HFFc6 (cell line): ENCODE measurements at regions not wholly inside any gene's neighbourhood (a gene's known extent, or its start where the extent isn't known, plus 50 kb on each side); places are given as distances from the start of the nearest gene placed in this dataset.

Experiments
- DNase-seq: peaks from one replicate; pipeline ENCODE4 v3.0.0-alpha.2; 2018
- H3K27ac Mint-ChIP-seq: 2 replicates; pipeline ENCODE4 v1.8.0; 2020; ENCODE audit warnings: mild to moderate bottlenecking, mixed read lengths
- H3K27me3 Mint-ChIP-seq: 2 replicates; pipeline ENCODE4 v1.8.0; 2021; ENCODE audit warnings: mild to moderate bottlenecking, moderate library complexity, mixed read lengths; ENCODE audit not compliant: insufficient read depth
- H3K36me3 Mint-ChIP-seq: 2 replicates; pipeline ENCODE4 v1.8.0; 2021; ENCODE audit warnings: low read depth, mixed read lengths
- H3K4me1 Mint-ChIP-seq: 2 replicates; pipeline ENCODE4 v1.8.0; 2020; ENCODE audit warnings: low read depth, mixed read lengths
- H3K4me3 Mint-ChIP-seq: 2 replicates; pipeline ENCODE4 v1.8.0; 2020; ENCODE audit warnings: mild to moderate bottlenecking, moderate library complexity, mixed read lengths
- H3K9me3 Mint-ChIP-seq: 2 replicates; pipeline ENCODE4 v1.8.0; 2020; ENCODE audit warnings: mild to moderate bottlenecking, mixed read lengths
- TF ChIP-seq, protein P1 (sequence below): fragments of 200-600 bp; sonication (generic); IDR thresholded peaks from 2 replicates; pipeline ENCODE4 v1.5.0; 2021; ENCODE audit warnings: antibody characterized with exemption, mild to moderate bottlenecking

- no peaks in the 10 kb centered on the region; the same call in none of the 2 replicates for H3K27me3 Mint-ChIP-seq
- no peak overlapping the region for H3K27ac Mint-ChIP-seq
- H3K4me3 Mint-ChIP-seq, result no peak overlapping the region
- DNase-seq, result no peak
- no peaks in the 10 kb centered on the region for H3K36me3 Mint-ChIP-seq
- peaks cover 32% of the 10 kb centered on the region for H3K9me3 Mint-ChIP-seq
- TF ChIP-seq, protein P1, sequence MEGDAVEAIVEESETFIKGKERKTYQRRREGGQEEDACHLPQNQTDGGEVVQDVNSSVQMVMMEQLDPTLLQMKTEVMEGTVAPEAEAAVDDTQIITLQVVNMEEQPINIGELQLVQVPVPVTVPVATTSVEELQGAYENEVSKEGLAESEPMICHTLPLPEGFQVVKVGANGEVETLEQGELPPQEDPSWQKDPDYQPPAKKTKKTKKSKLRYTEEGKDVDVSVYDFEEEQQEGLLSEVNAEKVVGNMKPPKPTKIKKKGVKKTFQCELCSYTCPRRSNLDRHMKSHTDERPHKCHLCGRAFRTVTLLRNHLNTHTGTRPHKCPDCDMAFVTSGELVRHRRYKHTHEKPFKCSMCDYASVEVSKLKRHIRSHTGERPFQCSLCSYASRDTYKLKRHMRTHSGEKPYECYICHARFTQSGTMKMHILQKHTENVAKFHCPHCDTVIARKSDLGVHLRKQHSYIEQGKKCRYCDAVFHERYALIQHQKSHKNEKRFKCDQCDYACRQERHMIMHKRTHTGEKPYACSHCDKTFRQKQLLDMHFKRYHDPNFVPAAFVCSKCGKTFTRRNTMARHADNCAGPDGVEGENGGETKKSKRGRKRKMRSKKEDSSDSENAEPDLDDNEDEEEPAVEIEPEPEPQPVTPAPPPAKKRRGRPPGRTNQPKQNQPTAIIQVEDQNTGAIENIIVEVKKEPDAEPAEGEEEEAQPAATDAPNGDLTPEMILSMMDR, result no peak
- no peaks in the 10 kb centered on the region for H3K4me1 Mint-ChIP-seq
Measured at GRCh38 chr9:89697553-89697952, 92.7 kb downstream of the GADD45G start.

- Mint-ChIP-seq H3K4me3 (no peak overlapping the region), H3K27ac (no peak overlapping the region), H3K4me1 (no peaks in the 10 kb centered on the region), H3K9me3 (peaks cover 26% of the 10 kb centered on the region), H3K27me3 (no peaks in the 10 kb centered on the region; the same call in none of the 2 replicates), H3K36me3 (no peaks in the 10 kb centered on the region)
- TF ChIP-seq, protein P1, result no peak
- no peak for DNase-seq
Measured at GRCh38 chr9:89698411-89699005, 93.7 kb downstream of the GADD45G start.

DNA sequence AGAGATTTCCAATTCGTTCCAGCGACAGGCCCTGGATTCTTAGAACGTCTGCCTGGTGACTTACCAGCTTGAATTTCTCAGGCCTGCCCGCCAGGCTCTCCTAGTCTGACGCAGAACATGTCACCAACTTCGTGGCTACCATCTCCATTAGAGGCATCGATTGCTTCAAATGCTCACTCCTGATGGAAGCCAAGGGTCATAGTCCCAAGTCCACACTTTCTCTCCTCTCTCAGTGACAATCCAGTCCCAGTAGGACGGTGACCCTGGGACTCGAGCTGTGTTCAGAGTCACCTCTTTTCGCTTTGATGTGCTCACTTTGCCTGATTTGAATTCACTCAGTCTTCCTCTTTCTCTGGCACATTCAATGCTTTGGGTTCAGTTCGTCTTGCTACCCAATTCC lies 94.8 kb downstream of the GADD45G start:
- TF ChIP-seq, protein P1, result no peak
- Mint-ChIP-seq H3K36me3 (no peaks in the 10 kb centered on the region), H3K27ac (no peak overlapping the region), H3K9me3 (peaks cover 29% of the 10 kb centered on the region), H3K27me3 (peaks cover 1% of the 10 kb centered on the region), H3K4me1 (no peaks in the 10 kb centered on the region), H3K4me3 (no peak overlapping the region)
- DNase-seq, result no peak

DNA sequence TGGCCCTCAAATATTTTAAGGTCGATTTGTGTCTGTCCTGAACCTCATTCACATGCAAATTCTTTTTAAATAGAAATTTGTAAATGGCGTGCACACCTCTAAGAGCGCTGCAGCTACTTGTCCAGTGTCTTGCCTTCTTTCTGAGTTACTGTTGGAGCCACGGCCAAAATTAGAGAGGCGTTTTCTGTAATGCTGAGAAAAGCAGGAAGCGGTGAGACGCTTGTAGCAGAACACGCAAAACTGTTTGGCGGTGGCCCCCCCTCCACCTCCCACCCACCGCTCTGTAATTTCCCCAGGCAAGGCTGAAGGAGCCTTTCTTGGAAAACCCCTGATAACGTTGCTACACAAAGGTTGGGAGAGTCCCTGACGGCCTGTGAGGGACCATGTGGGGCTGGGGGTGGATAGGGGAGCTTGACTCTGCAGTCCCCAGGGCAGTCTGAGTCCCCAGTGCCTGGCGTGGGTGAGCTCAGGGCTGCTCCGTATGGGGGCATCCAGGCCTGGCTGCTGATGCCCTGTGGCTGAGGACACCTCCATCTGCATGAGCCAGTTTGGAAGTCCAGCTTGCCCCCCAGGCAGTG lies 96.5 kb downstream of the GADD45G start:
- peaks cover 1% of the 10 kb centered on the region; the same call in 1 of the 2 replicates for H3K27me3 Mint-ChIP-seq
- no peaks in the 10 kb centered on the region; the same call in 1 of the 2 replicates for H3K36me3 Mint-ChIP-seq
- no peak overlapping the region for H3K4me3 Mint-ChIP-seq
- no peaks in the 10 kb centered on the region for H3K4me1 Mint-ChIP-seq
- TF ChIP-seq, protein P1, result no peak
- peaks cover 29% of the 10 kb centered on the region for H3K9me3 Mint-ChIP-seq
- DNase-seq, result no peak
- H3K27ac Mint-ChIP-seq, result no peak overlapping the region

GRCh38 chr9:89702401-89702800 lies 97.6 kb downstream of the GADD45G start:
- Mint-ChIP-seq H3K27ac (no peak overlapping the region), H3K4me3 (no peak overlapping the region), H3K4me1 (no peaks in the 10 kb centered on the region), H3K27me3 (peaks cover 1% of the 10 kb centered on the region; the same call in 1 of the 2 replicates), H3K9me3 (peaks cover 29% of the 10 kb centered on the region), H3K36me3 (no peaks in the 10 kb centered on the region; the same call in 1 of the 2 replicates)
- TF ChIP-seq, protein P1, result no peak
- no peak for DNase-seq
